GM12891 (cell line): ENCODE measurements at regions not wholly inside any gene's neighbourhood (a gene's known extent, or its start where the extent isn't known, plus 50 kb on each side); places are given as distances from the start of the nearest gene placed in this dataset.
"Not testable (repeated sequence)": the region's sequence is repeated elsewhere in the genome, so short reads cannot be mapped to it uniquely, and the experiment has no call there.

Experiments used
- DNase-seq: peaks from one replicate; pipeline ENCODE4 v3.0.0; 2011; ENCODE audit warnings: low spot score; ENCODE audit not compliant: insufficient read length
- FAIRE-seq: peaks from 2 replicates; lab custom pipeline; 2011; peaks lifted over from hg19 to GRCh38; lab: Jason Lieb, UNC

- DNase-seq, FAIRE-seq: not testable (repeated sequence)
Measured at GRCh38 chr1:148211191-148211590, 59.1 kb upstream of the NBPF11 start.

DNA sequence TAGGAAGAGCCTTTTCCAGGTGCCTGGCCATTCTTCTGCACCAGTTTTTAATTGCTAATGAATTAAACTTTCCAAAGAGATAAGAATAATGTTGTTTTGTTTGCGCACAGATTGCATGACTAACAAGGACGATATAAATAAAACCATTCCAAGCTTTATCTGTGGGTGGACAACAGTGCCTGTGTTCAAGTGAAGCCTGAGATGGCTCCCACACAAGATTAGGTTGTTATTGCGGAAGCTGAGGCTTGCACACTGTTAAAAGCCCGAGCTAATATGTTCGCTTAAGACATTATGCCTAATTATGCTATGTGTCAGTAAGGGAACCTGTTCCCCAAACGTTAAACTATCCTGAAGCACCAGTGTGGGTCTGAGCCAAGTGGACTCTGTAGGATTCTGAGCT, 58.5 kb upstream of the NBPF11 start:
- FAIRE-seq: not testable (repeated sequence)

DNA sequence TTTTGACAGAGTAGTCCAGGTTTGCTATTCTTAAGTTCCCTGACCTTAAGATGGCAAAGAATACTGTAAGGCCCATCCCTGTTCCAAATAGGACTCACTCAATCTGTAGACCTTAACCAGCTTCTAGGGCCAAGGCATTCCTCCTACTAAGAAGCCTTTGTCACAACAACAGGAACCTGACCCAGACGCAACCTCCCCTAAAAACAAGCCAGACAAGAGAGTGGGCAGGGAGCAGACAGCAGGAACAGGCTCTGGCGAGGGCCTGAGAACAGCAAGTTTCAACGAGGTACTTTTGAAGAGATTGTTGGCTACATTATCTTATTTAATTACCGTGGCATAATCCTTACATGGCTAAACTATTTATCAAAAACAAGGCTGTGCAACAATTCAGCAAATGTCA, 58.1 kb upstream of the NBPF11 start:
- DNase-seq, FAIRE-seq: not testable (repeated sequence)

More for the DNA sequence above, 58.5 kb upstream of the NBPF11 start:
- not testable (repeated sequence) for DNase-seq

DNA sequence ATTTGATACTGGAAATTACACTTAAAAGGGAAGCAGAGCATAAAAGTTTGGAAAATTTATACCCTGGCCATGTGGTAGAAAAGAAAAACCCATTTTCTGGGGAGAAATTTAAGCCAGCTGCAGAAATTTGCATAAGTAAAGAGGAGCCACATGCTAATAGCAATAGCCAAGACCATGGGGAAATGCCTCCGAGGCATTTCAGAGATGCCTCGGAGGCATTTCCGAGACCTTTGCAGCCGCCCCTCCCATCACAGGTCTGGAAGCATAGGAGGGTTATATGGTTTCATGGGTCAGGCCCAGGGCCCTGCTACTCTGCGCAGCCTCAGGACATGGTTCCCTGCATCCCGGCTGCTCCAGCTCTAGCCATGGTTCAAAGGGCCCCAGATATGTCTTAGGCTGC, 49.9 kb upstream of the NBPF11 start:
- DNase-seq, FAIRE-seq: not testable (repeated sequence)
